Hepatocyte (in vitro differentiated cells): ENCODE measurements at regions not wholly inside any gene's neighbourhood (a gene's known extent, or its start where the extent isn't known, plus 50 kb on each side); places are given as distances from the start of the nearest gene placed in this dataset.

Source experiments
- DNase-seq: peaks from one replicate; pipeline ENCODE4 v3.0.0-alpha.2; 2016; ENCODE audit warnings: low spot score
- H2AFZ ChIP-seq: fragments of 200-600 bp; sonication (generic); 2 replicates; pipeline ENCODE4 v1.6.0; 2016; ENCODE audit warnings: antibody characterized with exemption, mild to moderate bottlenecking
- H3K27ac ChIP-seq: fragments of 200-600 bp; sonication (generic); 2 replicates; pipeline ENCODE4 v1.5.1; 2016; ENCODE audit warnings: mild to moderate bottlenecking
- H3K27me3 ChIP-seq: fragments of 200-600 bp; sonication (generic); 2 replicates; pipeline ENCODE4 v1.6.1; 2016
- H3K36me3 ChIP-seq: fragments of 200-600 bp; sonication (generic); replicated peaks from 2 replicates; pipeline ENCODE4 v1.5.1; 2016; ENCODE audit warnings: low read depth; ENCODE audit not compliant: insufficient read depth
- H3K4me1 ChIP-seq: fragments of 200-600 bp; sonication (generic); 2 replicates; pipeline ENCODE4 v1.5.1; 2016; ENCODE audit warnings: mild to moderate bottlenecking, moderate library complexity; ENCODE audit not compliant: insufficient read depth
- H3K4me2 ChIP-seq: fragments of 200-600 bp; sonication (generic); 2 replicates; pipeline ENCODE4 v1.6.0; 2016
- H3K4me3 ChIP-seq: fragments of 200-600 bp; sonication (generic); 2 replicates; pipeline ENCODE4 v1.5.1; 2016; ENCODE audit warnings: mild to moderate bottlenecking
- H3K79me2 ChIP-seq: fragments of 200-600 bp; sonication (generic); 2 replicates; pipeline ENCODE4 v1.6.0; 2017; ENCODE audit warnings: mild to moderate bottlenecking
- H3K9me2 ChIP-seq: fragments of 200-600 bp; sonication (generic); replicated peaks from 2 replicates; pipeline ENCODE4 v1.6.0; 2017; ENCODE audit warnings: mild to moderate bottlenecking; ENCODE audit not compliant: insufficient read depth
- H3K9me3 ChIP-seq: fragments of 200-600 bp; sonication (generic); 2 replicates; pipeline ENCODE4 v1.5.1; 2016; ENCODE audit warnings: low read depth, mild to moderate bottlenecking
- H4K20me1 ChIP-seq: fragments of 200-600 bp; sonication (generic); 2 replicates; pipeline ENCODE4 v1.6.0; 2016; ENCODE audit warnings: mild to moderate bottlenecking; ENCODE audit not compliant: insufficient read depth, poor library complexity, severe bottlenecking
- CTCF ChIP-seq: fragments of 200-600 bp; sonication (generic); IDR thresholded peaks from 2 replicates; pipeline ENCODE4 v1.5.1; 2016; ENCODE audit warnings: antibody characterized with exemption, mild to moderate bottlenecking; ENCODE audit not compliant: poor library complexity
- EZH2 ChIP-seq: fragments of 200-600 bp; sonication (generic); IDR thresholded peaks from 2 replicates; pipeline ENCODE4 v1.6.1; 2016; ENCODE audit warnings: antibody characterized with exemption, mild to moderate bottlenecking, borderline replicate concordance
- EZH2phosphoT487 ChIP-seq: fragments of 200-600 bp; sonication (generic); IDR thresholded peaks from one replicate; pipeline ENCODE4 v1.6.1; 2018; ENCODE audit warnings: antibody characterized with exemption, mild to moderate bottlenecking, low read depth, moderate library complexity; ENCODE audit not compliant: unreplicated experiment, severe bottlenecking
- whole genome bisulfite sequencing: methylation state at CpG from one replicate; pipeline ENCODE4 v1.1.6; 2016; ENCODE audit warnings: low lambda C conversion rate; ENCODE audit errors: missing lambda C conversion rate; 5-methylcytosine and 5-hydroxymethylcytosine counted together

- Histone ChIP-seq H3K4me2 (no peak overlapping the region), H2AFZ (no peak overlapping the region)
- WGBS: 52% methylated on average over 3 of the region's 3 CpGs
Observed at GRCh38 chr3:4232798-4233197, 70.4 kb upstream of the SETMAR start.

DNA sequence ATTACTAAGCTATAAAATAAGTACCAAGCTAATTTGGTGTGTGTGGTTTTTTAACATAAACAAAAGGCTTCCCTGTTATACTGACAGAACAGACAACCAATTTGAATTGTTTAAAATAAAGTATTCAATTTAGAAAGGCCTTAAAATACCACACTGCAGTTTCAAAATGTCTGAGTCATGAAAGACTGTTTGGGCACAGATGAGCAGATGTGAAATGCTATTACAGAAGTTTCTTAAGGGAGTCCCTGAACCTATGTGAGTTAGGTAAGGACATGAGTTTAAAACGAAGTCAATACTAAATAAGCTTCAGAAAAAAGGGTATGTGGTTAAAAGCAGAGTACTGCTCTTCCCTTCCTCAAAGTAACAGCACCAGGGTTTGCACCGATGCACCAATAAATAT, 69.7 kb upstream of the SETMAR start:
- Histone ChIP-seq H3K79me2 (no peaks in the 10 kb centered on the region), H3K9me2 (no peaks in the 10 kb centered on the region), H4K20me1 (no peaks in the 10 kb centered on the region), H2AFZ (no peak overlapping the region), H3K4me2 (no peak overlapping the region), H3K27me3 (no peaks in the 10 kb centered on the region), H3K4me3 (no peak overlapping the region), H3K36me3 (no peaks in the 10 kb centered on the region), H3K27ac (no peak overlapping the region), H3K4me1 (peaks cover 3% of the 10 kb centered on the region), H3K9me3 (no peaks in the 10 kb centered on the region)
- DNase-seq: no peak
- TF ChIP-seq EZH2phosphoT487: no peak
- no peak for TF ChIP-seq EZH2
- TF ChIP-seq CTCF: no peak
- 65% methylated on average over 2 of the region's 2 CpGs for WGBS

More at GRCh38 chr3:4232798-4233197, 70.4 kb upstream of the SETMAR start:
- no peaks in the 10 kb centered on the region for H4K20me1 ChIP-seq
- H3K4me3 ChIP-seq: no peak overlapping the region
- TF ChIP-seq EZH2 (no peak), CTCF (no peak), EZH2phosphoT487 (no peak)
- no peaks in the 10 kb centered on the region for H3K36me3 ChIP-seq
- peaks cover 3% of the 10 kb centered on the region for H3K4me1 ChIP-seq
- DNase-seq: no peak
- H3K79me2 ChIP-seq: no peaks in the 10 kb centered on the region
- no peaks in the 10 kb centered on the region for H3K9me3 ChIP-seq
- no peaks in the 10 kb centered on the region for H3K27me3 ChIP-seq
- no peaks in the 10 kb centered on the region for H3K9me2 ChIP-seq
- no peak overlapping the region for H3K27ac ChIP-seq

- Histone ChIP-seq H2AFZ (no peak overlapping the region), H3K27ac (no peak overlapping the region), H3K4me2 (no peak overlapping the region), H3K36me3 (no peaks in the 10 kb centered on the region), H3K4me3 (no peak overlapping the region), H3K4me1 (peaks cover 3% of the 10 kb centered on the region), H4K20me1 (no peaks in the 10 kb centered on the region), H3K9me3 (no peaks in the 10 kb centered on the region), H3K9me2 (no peaks in the 10 kb centered on the region), H3K79me2 (no peaks in the 10 kb centered on the region), H3K27me3 (no peaks in the 10 kb centered on the region)
- DNase-seq: no peak
- WGBS: 84% methylated on average over 2 of the region's 2 CpGs
- TF ChIP-seq EZH2phosphoT487: no peak
- no peak for TF ChIP-seq EZH2
- no peak for TF ChIP-seq CTCF
Observed at GRCh38 chr3:4234889-4235288, 68.3 kb upstream of the SETMAR start.

DNA sequence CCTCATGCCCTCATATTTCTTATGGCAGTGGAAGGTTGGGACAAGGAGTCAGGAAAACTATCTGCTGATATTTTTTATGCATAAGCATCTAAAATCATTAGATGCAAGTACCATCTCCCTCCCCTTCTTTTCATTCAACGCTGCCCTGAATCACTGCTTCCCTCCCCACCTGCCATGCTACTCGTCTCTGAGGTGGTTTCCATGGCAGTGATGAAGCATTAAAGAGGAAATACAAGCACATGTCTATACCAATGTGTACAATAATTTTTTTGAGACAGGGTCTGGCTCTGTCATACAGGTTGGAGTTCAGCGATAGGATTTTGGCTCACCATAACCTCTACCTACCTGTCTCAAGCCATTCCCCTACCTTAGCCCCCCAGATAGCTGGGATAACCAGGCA, 67.5 kb upstream of the SETMAR start:
- H4K20me1 ChIP-seq: no peaks in the 10 kb centered on the region
- H2AFZ ChIP-seq: no peak overlapping the region
- DNase-seq: no peak
- H3K27me3 ChIP-seq: no peaks in the 10 kb centered on the region
- peaks cover 3% of the 10 kb centered on the region for H3K4me1 ChIP-seq
- no peak overlapping the region for H3K4me3 ChIP-seq
- H3K9me2 ChIP-seq: no peaks in the 10 kb centered on the region
- no peaks in the 10 kb centered on the region for H3K79me2 ChIP-seq
- H3K36me3 ChIP-seq: no peaks in the 10 kb centered on the region
- no peaks in the 10 kb centered on the region for H3K9me3 ChIP-seq
- 90% methylated on average over 3 of the region's 3 CpGs for WGBS
- no peak overlapping the region for H3K4me2 ChIP-seq
- H3K27ac ChIP-seq: no peak overlapping the region
- TF ChIP-seq EZH2phosphoT487 (no peak), EZH2 (no peak), CTCF (no peak)
